Left renal pelvis (tissue), 4 donors: ENCODE measurements at regions not wholly inside any gene's neighbourhood (a gene's known extent, or its start where the extent isn't known, plus 50 kb on each side); places are given as distances from the start of the nearest gene placed in this dataset.

Experiments used
- DNase-seq, 4 donors: peaks; one replicate each; pipeline ENCODE4 v3.0.0-alpha.2; 2013; ENCODE audit warnings: low read depth in 4 of 4, low spot score in 3 of 4

GRCh38 chr12:111181143-111181726 lies 187.7 kb downstream of the PHETA1 start:
- peak in 2 of 4 donors; percentile 51 for DNase-seq

- no peak for DNase-seq
Observed at GRCh38 chr12:111180426-111181142, 188.3 kb downstream of the PHETA1 start.

- peak in 2 of 4 donors; percentile 49 to 62 for DNase-seq
Observed at GRCh38 chr12:111178181-111179081, 190.5 kb downstream of the PHETA1 start.

GRCh38 chr12:111175396-111176094 lies 193.3 kb downstream of the PHETA1 start:
- no peak for DNase-seq

GRCh38 chr12:111174961-111175345 lies 193.9 kb downstream of the PHETA1 start:
- DNase-seq, result no peak

- no peak for DNase-seq
Observed at GRCh38 chr12:111174251-111174960, 194.5 kb downstream of the PHETA1 start.

- DNase-seq, result no peak
Observed at GRCh38 chr12:111173836-111174235, 195.1 kb downstream of the PHETA1 start.

GRCh38 chr12:111173391-111173790 lies 195.5 kb downstream of the PHETA1 start:
- DNase-seq, result no peak

GRCh38 chr12:111172786-111173185 lies 196.1 kb downstream of the PHETA1 start:
- DNase-seq, result no peak

GRCh38 chr12:111171832-111172231 lies 197.1 kb downstream of the PHETA1 start:
- no peak for DNase-seq

GRCh38 chr12:111171345-111171744 lies 197.6 kb downstream of the PHETA1 start:
- DNase-seq, result no peak

- no peak for DNase-seq
Observed at GRCh38 chr12:111170543-111170942, 198.4 kb downstream of the PHETA1 start.

GRCh38 chr12:111169456-111169855 lies 199.4 kb downstream of the PHETA1 start:
- no peak for DNase-seq

GRCh38 chr12:111169032-111169431 lies 199.9 kb downstream of the PHETA1 start:
- no peak for DNase-seq

GRCh38 chr12:111168009-111168900 lies 200.6 kb downstream of the PHETA1 start:
- DNase-seq, result no peak

GRCh38 chr12:111166779-111167540 lies 201.9 kb downstream of the PHETA1 start:
- no peak for DNase-seq

GRCh38 chr12:111164833-111165525 lies 203.9 kb downstream of the PHETA1 start:
- DNase-seq, result no peak

- no peak for DNase-seq
Observed at GRCh38 chr12:111163422-111163821, 205.5 kb downstream of the PHETA1 start.
